Nephron (organoid): ENCODE measurements at regions not wholly inside any gene's neighbourhood (a gene's known extent, or its start where the extent isn't known, plus 50 kb on each side); places are given as distances from the start of the nearest gene placed in this dataset.

Source experiments
- H3K27ac Mint-ChIP-seq, 3 experiments: 2 replicates each; pipeline ENCODE4 v1.8.0; 2020; ENCODE audit warnings: mixed read lengths in 3 of 3, mild to moderate bottlenecking in 2 of 3, moderate library complexity in 1 of 3
- H3K27me3 Mint-ChIP-seq: 2 replicates; pipeline ENCODE4 v1.8.0; 2021; ENCODE audit warnings: low read depth, mild to moderate bottlenecking, moderate library complexity, mixed read lengths
- H3K36me3 Mint-ChIP-seq: 2 replicates; pipeline ENCODE4 v1.8.0; 2020; ENCODE audit warnings: low read depth, mixed read lengths
- H3K4me1 Mint-ChIP-seq: 2 replicates; pipeline ENCODE4 v1.8.0; 2020; ENCODE audit warnings: mixed read lengths
- H3K4me3 Mint-ChIP-seq, 3 experiments: 2 replicates each; pipeline ENCODE4 v1.8.0; 2020; ENCODE audit warnings: mild to moderate bottlenecking in 3 of 3, mixed read lengths in 3 of 3, moderate library complexity in 2 of 3
- H3K9me3 Mint-ChIP-seq: 2 replicates; pipeline ENCODE4 v1.8.0; 2020; ENCODE audit warnings: mixed read lengths
- CTCF ChIP-seq, 3 experiments: fragments of 200-600 bp; sonication (generic); IDR thresholded peaks; one replicate each; pipeline ENCODE4 v1.5.0; 2021; ENCODE audit warnings: antibody characterized with exemption in 3 of 3; ENCODE audit not compliant: unreplicated experiment in 3 of 3

DNA sequence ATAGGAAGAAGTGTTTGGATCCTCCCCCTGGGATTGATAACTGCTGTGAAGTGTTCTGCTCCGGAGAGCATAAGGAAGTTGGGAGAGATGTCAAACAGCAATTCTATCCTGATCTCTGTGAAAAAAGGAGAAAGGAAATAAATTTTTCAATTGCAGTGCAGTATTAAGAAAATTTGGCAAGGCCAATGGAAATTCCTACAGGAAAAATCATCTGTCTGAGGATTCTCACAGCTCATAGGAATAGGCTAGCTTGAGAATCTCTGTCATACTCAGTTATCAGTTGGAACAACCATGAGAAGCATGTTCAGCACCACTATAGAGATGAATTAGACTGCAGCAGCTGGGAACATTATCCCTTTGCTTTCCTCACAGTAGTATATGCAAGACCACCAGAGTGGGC is 1238.9 kb upstream of the MIR17HG start:
- no peak overlapping the region for H3K4me3 Mint-ChIP-seq
- no peak for TF ChIP-seq CTCF (IDR thresholded peaks at IDR 0.05; ENCODE audit: unreplicated experiment in 3 of 3)
- peak overlapping the region in 2 of 3 experiments; percentile 29 to 54 for H3K27ac Mint-ChIP-seq
- no peaks in the 10 kb centered on the region for H3K36me3 Mint-ChIP-seq
- H3K27me3 Mint-ChIP-seq, result no peaks in the 10 kb centered on the region
- H3K9me3 Mint-ChIP-seq, result no peaks in the 10 kb centered on the region
- peaks cover 31% of the 10 kb centered on the region for H3K4me1 Mint-ChIP-seq

DNA sequence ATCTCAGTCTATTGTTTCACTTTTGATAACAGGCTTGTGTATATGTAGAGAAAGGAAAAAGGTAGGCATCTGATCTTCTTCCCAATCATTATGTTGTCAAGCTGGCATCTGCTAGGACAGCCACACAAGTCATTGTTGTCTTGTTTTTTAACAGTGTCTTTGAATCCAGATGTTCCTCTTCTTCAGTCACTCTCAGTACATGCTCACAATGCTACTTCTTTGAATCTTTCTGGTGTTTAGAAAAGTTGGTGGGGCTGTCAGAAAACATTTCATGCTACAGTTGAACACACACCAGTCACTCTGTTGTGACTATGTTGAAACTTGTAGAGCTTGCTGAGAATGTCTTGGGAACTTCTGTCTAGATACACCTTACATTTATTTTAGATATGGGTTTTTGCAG is 1231.4 kb upstream of the MIR17HG start:
- Mint-ChIP-seq H3K4me3 (no peak overlapping the region), H3K4me1 (no peaks in the 10 kb centered on the region), H3K27ac (no peak overlapping the region), H3K9me3 (no peaks in the 10 kb centered on the region), H3K27me3 (no peaks in the 10 kb centered on the region), H3K36me3 (no peaks in the 10 kb centered on the region)
- no peak for TF ChIP-seq CTCF (IDR thresholded peaks at IDR 0.05; ENCODE audit: unreplicated experiment in 3 of 3)

DNA sequence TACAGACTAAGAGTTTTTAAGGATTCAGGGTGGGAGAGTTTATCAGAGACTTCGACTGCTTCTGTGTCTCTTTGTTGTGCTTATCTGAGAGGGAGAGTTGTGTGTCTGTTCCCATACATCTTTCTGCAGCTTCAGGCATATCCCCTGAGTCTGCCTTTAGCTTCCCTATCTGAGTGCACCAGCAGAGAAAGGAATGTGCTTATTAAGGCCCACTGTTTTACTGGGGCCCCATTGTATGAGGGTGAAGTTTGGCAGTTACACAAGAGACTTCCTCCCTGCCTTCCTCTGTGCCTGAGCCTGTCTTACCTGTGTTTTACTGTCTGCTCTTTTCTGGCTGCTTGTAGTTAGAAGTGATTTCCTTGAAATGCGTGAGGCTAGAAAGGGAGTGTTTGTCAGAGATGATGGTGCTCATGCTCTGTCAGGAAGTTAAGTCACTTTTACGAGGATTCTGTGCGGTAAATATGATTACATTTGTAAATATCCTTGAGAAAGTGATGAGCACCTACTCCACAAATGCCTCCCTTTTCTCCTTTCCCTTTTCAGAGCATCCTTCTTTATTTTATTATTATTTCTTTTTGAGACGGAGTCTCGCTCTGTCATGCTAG is 1228.9 kb upstream of the MIR17HG start:
- Mint-ChIP-seq H3K27me3 (no peaks in the 10 kb centered on the region), H3K36me3 (no peaks in the 10 kb centered on the region), H3K4me3 (no peak overlapping the region), H3K9me3 (no peaks in the 10 kb centered on the region), H3K4me1 (no peaks in the 10 kb centered on the region), H3K27ac (no peak overlapping the region)
- no peak for TF ChIP-seq CTCF (IDR thresholded peaks at IDR 0.05; ENCODE audit: unreplicated experiment in 3 of 3)

DNA sequence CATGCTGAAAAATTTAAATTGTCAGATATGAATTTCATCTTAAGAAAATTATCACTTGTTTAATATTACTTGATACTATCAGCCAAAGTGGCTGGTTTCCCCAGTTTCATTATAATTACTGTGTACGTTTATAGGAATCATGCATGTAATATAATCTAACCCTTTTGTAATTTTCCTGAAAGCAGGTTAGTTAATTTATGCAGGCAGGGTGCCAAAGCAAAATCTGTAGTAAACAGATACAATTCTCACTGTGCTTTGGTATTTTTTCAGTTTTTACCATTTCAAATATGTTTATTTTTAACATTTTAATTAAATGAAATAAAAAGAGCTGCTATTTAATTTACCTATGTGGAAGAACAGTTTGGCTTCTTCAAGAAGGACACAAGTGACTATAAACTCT is 1227.5 kb upstream of the MIR17HG start:
- Mint-ChIP-seq H3K4me3 (no peak overlapping the region), H3K9me3 (no peaks in the 10 kb centered on the region), H3K4me1 (no peaks in the 10 kb centered on the region), H3K27ac (no peak overlapping the region), H3K27me3 (no peaks in the 10 kb centered on the region), H3K36me3 (no peaks in the 10 kb centered on the region)
- TF ChIP-seq CTCF (IDR thresholded peaks at IDR 0.05; ENCODE audit: unreplicated experiment in 3 of 3), result no peak

- Mint-ChIP-seq H3K27ac (no peak overlapping the region), H3K27me3 (no peaks in the 10 kb centered on the region), H3K9me3 (no peaks in the 10 kb centered on the region), H3K36me3 (no peaks in the 10 kb centered on the region), H3K4me3 (no peak overlapping the region), H3K4me1 (no peaks in the 10 kb centered on the region)
- TF ChIP-seq CTCF (IDR thresholded peaks at IDR 0.05; ENCODE audit: unreplicated experiment in 3 of 3), result no peak
These were observed 1225.7 kb upstream of the MIR17HG start for GRCh38 chr13:90121784-90122183.

GRCh38 chr13:90122531-90122930 is 1225.0 kb upstream of the MIR17HG start:
- H3K4me3 Mint-ChIP-seq, result no peak overlapping the region
- no peaks in the 10 kb centered on the region for H3K9me3 Mint-ChIP-seq
- no peaks in the 10 kb centered on the region for H3K36me3 Mint-ChIP-seq
- no peak for TF ChIP-seq CTCF (IDR thresholded peaks at IDR 0.05; ENCODE audit: unreplicated experiment in 3 of 3)
- no peaks in the 10 kb centered on the region for H3K27me3 Mint-ChIP-seq
- H3K4me1 Mint-ChIP-seq, result no peaks in the 10 kb centered on the region
- no peak overlapping the region for H3K27ac Mint-ChIP-seq
